Upper lobe of right lung (tissue), 1 donor: ENCODE measurements at regions not wholly inside any gene's neighbourhood (a gene's known extent, or its start where the extent isn't known, plus 50 kb on each side); places are given as distances from the start of the nearest gene placed in this dataset.

Experiments used
- ATAC-seq: fragments of 200-7000 bp; cut with Tn5 transposase; one replicate; pipeline ENCODE4 v1.9.1; 2020; ENCODE audit warnings: mild to moderate bottlenecking, moderate library complexity
- DNase-seq: peaks from one replicate; pipeline ENCODE4 v3.0.0-alpha.2; 2020
- H3K27ac ChIP-seq: fragments of 200-600 bp; one replicate; pipeline ENCODE4 v1.8.0; 2022
- H3K27me3 ChIP-seq: fragments of 200-600 bp; one replicate; pipeline ENCODE4 v1.8.0; 2022; ENCODE audit warnings: mild to moderate bottlenecking
- H3K36me3 ChIP-seq: fragments of 200-600 bp; one replicate; pipeline ENCODE4 v1.8.0; 2022
- H3K4me1 ChIP-seq: fragments of 200-600 bp; one replicate; pipeline ENCODE4 v1.8.0; 2022
- H3K4me3 ChIP-seq: fragments of 200-600 bp; one replicate; pipeline ENCODE4 v1.8.0; 2022; ENCODE audit warnings: mild to moderate bottlenecking
- H3K9me3 ChIP-seq: fragments of 200-600 bp; one replicate; pipeline ENCODE4 v1.8.0; 2022
- intact Hi-C: fragments of 100-400 bp; cut with DNase I; formaldehyde crosslinking; loops from one replicate; pipeline ENCODE4 v1.11.0; 2022
- TF ChIP-seq, protein P1 (sequence below): fragments of 200-600 bp; IDR thresholded peaks from one replicate; pipeline ENCODE4 v1.8.0; 2022; ENCODE audit warnings: antibody characterized with exemption
- donor health status: DM: no; HTN: yes; CAD: no; lungs with severe emphysema.

DNA sequence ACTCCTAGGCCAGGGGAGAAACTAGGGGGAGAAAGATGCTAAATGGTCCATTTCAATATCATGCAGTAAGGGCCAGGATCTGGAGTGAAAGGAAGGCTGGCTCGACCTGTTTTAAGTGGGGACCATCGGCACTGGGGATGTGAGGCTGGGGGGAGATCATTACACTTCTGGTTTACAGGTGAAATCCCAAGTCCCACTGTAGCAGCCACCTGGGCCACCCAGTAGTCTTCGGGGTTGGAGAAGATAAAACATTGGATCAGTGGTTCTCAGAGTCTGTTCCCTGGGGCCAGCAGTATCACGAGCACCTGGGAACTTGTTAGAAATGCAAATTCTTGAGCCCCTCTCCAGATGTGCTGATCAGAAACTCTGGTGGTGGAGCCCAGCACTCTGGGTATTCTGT is 111.3 kb upstream of the ALDH1B1 start:
- Histone ChIP-seq H3K36me3 (no peaks in the 10 kb centered on the region), H3K9me3 (no peaks in the 10 kb centered on the region), H3K4me3 (no peak overlapping the region), H3K4me1 (no peaks in the 10 kb centered on the region), H3K27ac (no peak overlapping the region), H3K27me3 (no peaks in the 10 kb centered on the region)
- no peak for DNase-seq
- ATAC-seq = no peak
- intact Hi-C loops = no loop called here
- TF ChIP-seq, protein P1, sequence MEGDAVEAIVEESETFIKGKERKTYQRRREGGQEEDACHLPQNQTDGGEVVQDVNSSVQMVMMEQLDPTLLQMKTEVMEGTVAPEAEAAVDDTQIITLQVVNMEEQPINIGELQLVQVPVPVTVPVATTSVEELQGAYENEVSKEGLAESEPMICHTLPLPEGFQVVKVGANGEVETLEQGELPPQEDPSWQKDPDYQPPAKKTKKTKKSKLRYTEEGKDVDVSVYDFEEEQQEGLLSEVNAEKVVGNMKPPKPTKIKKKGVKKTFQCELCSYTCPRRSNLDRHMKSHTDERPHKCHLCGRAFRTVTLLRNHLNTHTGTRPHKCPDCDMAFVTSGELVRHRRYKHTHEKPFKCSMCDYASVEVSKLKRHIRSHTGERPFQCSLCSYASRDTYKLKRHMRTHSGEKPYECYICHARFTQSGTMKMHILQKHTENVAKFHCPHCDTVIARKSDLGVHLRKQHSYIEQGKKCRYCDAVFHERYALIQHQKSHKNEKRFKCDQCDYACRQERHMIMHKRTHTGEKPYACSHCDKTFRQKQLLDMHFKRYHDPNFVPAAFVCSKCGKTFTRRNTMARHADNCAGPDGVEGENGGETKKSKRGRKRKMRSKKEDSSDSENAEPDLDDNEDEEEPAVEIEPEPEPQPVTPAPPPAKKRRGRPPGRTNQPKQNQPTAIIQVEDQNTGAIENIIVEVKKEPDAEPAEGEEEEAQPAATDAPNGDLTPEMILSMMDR = no peak

DNA sequence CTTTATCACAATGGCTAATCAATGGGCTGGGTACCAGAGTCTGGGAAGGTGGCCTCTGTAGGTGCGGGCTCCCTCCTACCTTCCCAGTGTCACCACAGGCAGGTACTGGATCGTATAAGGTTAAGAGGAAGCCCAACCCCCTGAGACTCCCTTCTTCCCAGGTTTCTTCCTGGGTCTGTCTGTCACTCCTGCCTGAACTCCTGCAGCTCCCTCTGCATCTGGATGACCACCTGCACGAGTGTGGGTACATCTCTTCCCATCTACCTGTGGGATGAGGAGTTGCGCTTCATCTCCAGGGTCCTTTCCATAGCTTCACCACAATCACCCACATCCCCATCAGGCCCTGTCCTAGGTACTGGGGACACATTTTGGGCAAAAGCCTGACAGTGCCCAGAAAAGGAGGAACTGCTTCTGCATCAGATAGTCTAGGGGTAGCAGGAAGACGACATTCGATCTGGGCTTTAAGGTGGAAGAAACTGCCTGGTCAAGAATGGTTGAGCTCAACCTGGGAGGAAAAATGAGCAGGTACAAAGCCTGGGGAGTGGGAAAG is 112.2 kb upstream of the ALDH1B1 start:
- H3K9me3 ChIP-seq = no peaks in the 10 kb centered on the region
- no peaks in the 10 kb centered on the region for H3K36me3 ChIP-seq
- H3K27me3 ChIP-seq = no peaks in the 10 kb centered on the region
- no peaks in the 10 kb centered on the region for H3K4me1 ChIP-seq
- TF ChIP-seq, protein P1 = no peak
- intact Hi-C loops = no loop called here
- H3K4me3 ChIP-seq = no peak overlapping the region
- DNase-seq = no peak
- no peak overlapping the region for H3K27ac ChIP-seq
- ATAC-seq = no peak

DNA sequence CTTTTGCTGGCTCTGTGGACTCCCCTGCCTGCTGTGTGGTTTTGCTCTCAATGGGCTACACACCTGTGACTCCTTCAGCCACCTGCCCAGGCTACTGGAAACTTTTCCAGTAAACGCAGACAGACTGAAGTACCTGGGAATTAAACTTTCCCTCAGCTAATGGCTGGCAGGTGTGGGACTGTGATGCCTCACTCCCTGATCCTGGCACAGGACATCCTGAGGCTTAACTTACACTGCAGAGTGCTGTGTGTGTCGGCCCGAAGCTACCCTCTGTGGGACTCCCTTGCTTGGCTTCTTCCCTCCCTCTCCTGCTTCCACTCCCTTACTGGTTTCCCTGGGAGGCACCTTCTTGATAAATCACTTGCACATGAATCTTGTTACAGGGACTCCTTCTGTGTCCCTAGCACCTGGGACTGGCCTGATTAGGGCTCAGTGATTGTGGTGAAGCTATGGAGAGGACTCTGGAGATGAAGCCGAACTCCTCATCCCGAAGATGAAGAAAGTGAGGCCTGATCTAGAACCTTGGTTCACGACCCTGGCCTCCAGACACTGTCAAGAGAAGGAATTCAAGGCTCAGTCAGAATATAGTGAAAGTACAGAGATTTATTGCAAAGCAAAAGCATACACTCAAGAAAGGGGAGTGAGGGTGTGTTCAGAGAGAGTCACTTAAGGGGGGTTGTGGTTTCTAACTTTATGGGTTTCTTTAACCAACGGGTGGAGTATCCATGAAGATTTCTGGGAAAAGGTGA is 113.4 kb upstream of the ALDH1B1 start:
- H3K36me3 ChIP-seq = no peaks in the 10 kb centered on the region
- TF ChIP-seq, protein P1 = no peak
- ATAC-seq (no peak), DNase-seq (no peak)
- no peak overlapping the region for H3K27ac ChIP-seq
- no peaks in the 10 kb centered on the region for H3K4me1 ChIP-seq
- no peaks in the 10 kb centered on the region for H3K9me3 ChIP-seq
- no peaks in the 10 kb centered on the region for H3K27me3 ChIP-seq
- no peak overlapping the region for H3K4me3 ChIP-seq
- intact Hi-C loops = no loop called here

DNA sequence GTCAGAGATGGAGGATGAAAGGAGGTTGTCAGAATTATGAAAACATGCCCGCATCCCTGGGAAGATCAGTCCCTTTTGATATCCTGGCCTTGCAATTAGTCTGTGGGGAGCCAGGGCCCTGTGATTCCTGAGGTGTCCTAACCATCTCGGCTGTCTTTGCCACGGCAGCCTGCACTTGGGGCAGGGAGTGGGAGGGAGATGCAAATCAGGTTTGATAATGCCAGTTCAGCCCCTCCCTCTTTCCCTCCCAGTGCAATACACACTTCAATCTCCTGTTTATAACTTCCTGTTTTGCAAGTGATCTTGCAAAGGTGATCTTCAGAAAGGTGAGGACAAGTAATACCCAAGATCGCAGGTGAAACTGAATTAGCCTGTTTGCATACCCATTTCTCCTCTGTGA is 114.0 kb upstream of the ALDH1B1 start:
- H3K36me3 ChIP-seq = no peaks in the 10 kb centered on the region
- TF ChIP-seq, protein P1 = no peak
- H3K9me3 ChIP-seq = no peaks in the 10 kb centered on the region
- no peak for DNase-seq
- peak; percentile 22 for ATAC-seq
- H3K4me1 ChIP-seq = no peaks in the 10 kb centered on the region
- intact Hi-C loops = no loop called here
- no peaks in the 10 kb centered on the region for H3K27me3 ChIP-seq
- no peak overlapping the region for H3K4me3 ChIP-seq
- H3K27ac ChIP-seq = no peak overlapping the region

DNA sequence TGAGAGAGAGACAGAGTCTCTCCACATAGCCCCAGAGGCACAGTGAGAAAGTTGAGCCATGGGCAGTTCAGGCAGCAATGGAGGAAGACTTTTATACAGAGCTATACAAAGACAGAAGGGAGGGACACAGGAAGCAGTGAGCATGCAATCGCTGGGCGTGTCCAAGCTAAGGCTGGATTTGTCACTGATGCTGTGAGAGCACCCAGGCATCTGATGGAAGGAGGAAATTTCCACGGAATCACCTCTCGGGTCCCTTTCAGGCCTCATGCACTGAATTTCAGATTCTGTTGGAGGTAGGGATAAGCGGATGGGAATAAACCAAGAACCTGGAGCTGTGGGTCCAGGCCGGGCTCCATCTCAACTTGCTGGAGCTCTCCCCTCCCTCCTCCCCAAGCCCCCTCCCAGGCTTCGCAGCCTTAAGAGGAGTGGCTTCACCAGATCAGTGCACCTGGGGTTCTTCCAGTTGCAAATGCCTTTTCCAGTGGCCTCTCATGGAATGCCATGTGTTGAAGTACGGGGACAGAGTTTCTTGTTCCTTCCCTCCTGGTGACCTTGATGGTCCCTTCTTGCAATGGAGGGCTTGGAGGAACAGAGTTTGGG is 114.8 kb upstream of the ALDH1B1 start:
- Histone ChIP-seq H3K36me3 (no peaks in the 10 kb centered on the region), H3K4me1 (no peaks in the 10 kb centered on the region), H3K9me3 (no peaks in the 10 kb centered on the region), H3K27ac (no peak overlapping the region), H3K27me3 (no peaks in the 10 kb centered on the region), H3K4me3 (no peak overlapping the region)
- intact Hi-C loops = no loop called here
- ATAC-seq (no peak), DNase-seq (no peak)
- TF ChIP-seq, protein P1 = no peak
